HG03565 (cell line): ENCODE measurements at regions not wholly inside any gene's neighbourhood (a gene's known extent, or its start where the extent isn't known, plus 50 kb on each side); places are given as distances from the start of the nearest gene placed in this dataset.
A peak's percentile ranks its signal among the peaks of the same experiment; 100 is the strongest.
"Not testable (repeated sequence)": the region's sequence is repeated elsewhere in the genome, so short reads cannot be mapped to it uniquely, and the experiment has no call there.

Source experiments
- ATAC-seq: cut with Tn5 transposase; IDR thresholded peaks from one replicate; pipeline ENCODE4 v1.9.1; 2021; ENCODE audit warnings: mild to moderate bottlenecking, moderate library complexity; ENCODE audit not compliant: unreplicated experiment

GRCh38 chr1:71345491-71345890 is 264.7 kb upstream of the ZRANB2 start:
- no peak for ATAC-seq

- no peak for ATAC-seq
Observed at GRCh38 chr1:71343686-71344416, 263.0 kb upstream of the ZRANB2 start.

GRCh38 chr1:71339238-71339637 is 258.4 kb upstream of the ZRANB2 start:
- ATAC-seq, result no peak

- ATAC-seq, result no peak
Observed at GRCh38 chr1:71330991-71331390, 250.2 kb upstream of the ZRANB2 start.

- ATAC-seq, result no peak
Observed at GRCh38 chr1:71324671-71325267, 243.9 kb upstream of the ZRANB2 start.

- no peak for ATAC-seq
Observed at GRCh38 chr1:71312545-71312944, 231.7 kb upstream of the ZRANB2 start.

- ATAC-seq, result no peak
Observed at GRCh38 chr1:71311376-71311775, 230.5 kb upstream of the ZRANB2 start.

GRCh38 chr1:71307451-71307850 is 226.6 kb upstream of the ZRANB2 start:
- peak; percentile 56 for ATAC-seq

- no peak for ATAC-seq
Observed at GRCh38 chr1:71304125-71304524, 223.3 kb upstream of the ZRANB2 start.

- no peak for ATAC-seq
Observed at GRCh38 chr1:71303617-71304041, 222.8 kb upstream of the ZRANB2 start.

- ATAC-seq, result no peak
Observed at GRCh38 chr1:71298633-71299032, 217.8 kb upstream of the ZRANB2 start.

GRCh38 chr1:71296551-71297134 is 215.8 kb upstream of the ZRANB2 start:
- no peak for ATAC-seq

GRCh38 chr1:71295350-71295749 is 214.5 kb upstream of the ZRANB2 start:
- no peak for ATAC-seq

- no peak for ATAC-seq
Observed at GRCh38 chr1:71294178-71294577, 213.3 kb upstream of the ZRANB2 start.

GRCh38 chr1:71292203-71292602 is 211.4 kb upstream of the ZRANB2 start:
- no peak for ATAC-seq

- not testable (repeated sequence) for ATAC-seq
Observed at GRCh38 chr1:71290506-71291237, 209.8 kb upstream of the ZRANB2 start.

- ATAC-seq, result no peak
Observed at GRCh38 chr1:71285529-71285928, 204.7 kb upstream of the ZRANB2 start.

GRCh38 chr1:71276466-71276865 is 195.6 kb upstream of the ZRANB2 start:
- ATAC-seq, result no peak

- ATAC-seq, result no peak
Observed at GRCh38 chr1:71273334-71273733, 192.5 kb upstream of the ZRANB2 start.

- ATAC-seq, result no peak
Observed at GRCh38 chr1:71270394-71270915, 189.6 kb upstream of the ZRANB2 start.

- ATAC-seq, result no peak
Observed at GRCh38 chr1:71269818-71270217, 189.0 kb upstream of the ZRANB2 start.
